Thyroid gland (tissue), 4 donors: ENCODE measurements at regions not wholly inside any gene's neighbourhood (a gene's known extent, or its start where the extent isn't known, plus 50 kb on each side); places are given as distances from the start of the nearest gene placed in this dataset.

Experiments
- CTCF ChIP-seq, 6 experiments: fragments of 200-600 bp in 3 of 6; fragments of 450-650 bp in 3 of 6; sonication (generic) in 3 of 6; IDR thresholded peaks; one replicate each; pipeline ENCODE4 v1.5.1; 2016 to 2019; ENCODE audit warnings: antibody characterized with exemption in 6 of 6, mild to moderate bottlenecking in 2 of 6, inconsistent platforms in 1 of 6, moderate library complexity in 1 of 6
- POLR2A ChIP-seq, 2 donors: fragments of 450-650 bp; IDR thresholded peaks; one replicate each; pipeline ENCODE4 v1.6.1; 2017; ENCODE audit warnings: antibody characterized with exemption in 2 of 2, mild to moderate bottlenecking in 2 of 2, moderate library complexity in 1 of 2

GRCh38 chr11:42890773-42891172 is 421.0 kb upstream of the API5 start:
- no peak for TF ChIP-seq CTCF (IDR thresholded peaks at IDR 0.05)
- no peak for TF ChIP-seq POLR2A (IDR thresholded peaks at IDR 0.05)
